ENCODE measurements at regions not wholly inside any gene's neighbourhood (a gene's known extent, or its start where the extent isn't known, plus 50 kb on each side); places are given as distances from the start of the nearest gene placed in this dataset.

GRCh38 chr1:175803413-175803812 is 60.0 kb upstream of the TNR start:
- H3K4me3 Mint-ChIP-seq: no peak overlapping the region
- POLR2A ChIA-PET: no interaction called here
- Histone ChIP-seq H3K4me3 (ENCODE audit: low read length) (no peak overlapping the region), H3K27ac (ENCODE audit: low read depth in 1 of 2, low read length in 2 of 2) (no peak overlapping the region), H3K27me3 (ENCODE audit: control insufficient read depth in 1 of 2, insufficient read depth in 2 of 2, low read length in 2 of 2) (no peaks in the 10 kb centered on the region), H3K36me3 (ENCODE audit: insufficient read depth, low read length) (no peaks in the 10 kb centered on the region), H3K4me1 (ENCODE audit: insufficient read depth, low read length) (no peaks in the 10 kb centered on the region), H3K9me3 (ENCODE audit: control insufficient read depth in 1 of 2, insufficient read depth in 1 of 2, low read length in 2 of 2) (no peaks in the 10 kb centered on the region)
- no peaks in the 10 kb centered on the region for H3K9me3 Mint-ChIP-seq
- no peaks in the 10 kb centered on the region for H3K36me3 Mint-ChIP-seq (ENCODE audit: low read depth)
- CTCF ChIA-PET: no interaction called here
- TF ChIP-seq CTCF (IDR thresholded peaks at IDR 0.05): no peak
- ATAC-seq (ENCODE audit: poor library complexity) (no peak), DNase-seq (no peak)
- peaks cover 10% of the 10 kb centered on the region for H3K27me3 Mint-ChIP-seq
- intact Hi-C loops (cut with DNase I, micrococcal nuclease): no loop called here
- H3K27ac Mint-ChIP-seq: no peak overlapping the region
- H3K4me1 Mint-ChIP-seq (ENCODE audit: low read depth): no peaks in the 10 kb centered on the region

GRCh38 chr1:175802407-175803123 is 59.2 kb upstream of the TNR start:
- Histone ChIP-seq H3K36me3 (ENCODE audit: insufficient read depth, low read length) (no peaks in the 10 kb centered on the region), H3K9me3 (ENCODE audit: control insufficient read depth in 1 of 2, insufficient read depth in 1 of 2, low read length in 2 of 2) (no peaks in the 10 kb centered on the region), H3K27me3 (ENCODE audit: control insufficient read depth in 1 of 2, insufficient read depth in 2 of 2, low read length in 2 of 2) (no peaks in the 10 kb centered on the region), H3K27ac (ENCODE audit: low read depth in 1 of 2, low read length in 2 of 2) (no peak overlapping the region), H3K4me1 (ENCODE audit: insufficient read depth, low read length) (no peaks in the 10 kb centered on the region), H3K4me3 (ENCODE audit: low read length) (no peak overlapping the region)
- intact Hi-C loops (cut with DNase I, micrococcal nuclease): no loop called here
- Mint-ChIP-seq H3K27me3 (peaks cover 8% of the 10 kb centered on the region), H3K4me3 (no peak overlapping the region), H3K27ac (no peak overlapping the region), H3K9me3 (no peaks in the 10 kb centered on the region), H3K4me1 (ENCODE audit: low read depth) (no peaks in the 10 kb centered on the region), H3K36me3 (ENCODE audit: low read depth) (no peaks in the 10 kb centered on the region)
- CTCF ChIA-PET: no interaction called here
- POLR2A ChIA-PET: no interaction called here
- TF ChIP-seq CTCF (IDR thresholded peaks at IDR 0.05): no peak
- ATAC-seq (ENCODE audit: poor library complexity): no peak
- no peak for DNase-seq

GRCh38 chr1:175801979-175802378 is 58.6 kb upstream of the TNR start:
- ChIA-PET POLR2A (no interaction called here), CTCF (no interaction called here)
- DNase-seq (no peak), ATAC-seq (ENCODE audit: poor library complexity) (no peak)
- Mint-ChIP-seq H3K36me3 (ENCODE audit: low read depth) (no peaks in the 10 kb centered on the region), H3K4me1 (ENCODE audit: low read depth) (no peaks in the 10 kb centered on the region), H3K27me3 (peaks cover 10% of the 10 kb centered on the region), H3K9me3 (no peaks in the 10 kb centered on the region), H3K4me3 (no peak overlapping the region), H3K27ac (no peak overlapping the region)
- H3K4me1 ChIP-seq (ENCODE audit: insufficient read depth, low read length): no peaks in the 10 kb centered on the region
- TF ChIP-seq CTCF (IDR thresholded peaks at IDR 0.05): no peak
- intact Hi-C loops (cut with DNase I, micrococcal nuclease): no loop called here
- no peaks in the 10 kb centered on the region for H3K9me3 ChIP-seq (ENCODE audit: control insufficient read depth in 1 of 2, insufficient read depth in 1 of 2, low read length in 2 of 2)
- H3K4me3 ChIP-seq (ENCODE audit: low read length): no peak overlapping the region
- no peaks in the 10 kb centered on the region for H3K27me3 ChIP-seq (ENCODE audit: control insufficient read depth in 1 of 2, insufficient read depth in 2 of 2, low read length in 2 of 2)
- H3K36me3 ChIP-seq (ENCODE audit: insufficient read depth, low read length): no peaks in the 10 kb centered on the region
- no peak overlapping the region for H3K27ac ChIP-seq (ENCODE audit: low read depth in 1 of 2, low read length in 2 of 2)
